ENCODE measurements at regions not wholly inside any gene's neighbourhood (a gene's known extent, or its start where the extent isn't known, plus 50 kb on each side); places are given as distances from the start of the nearest gene placed in this dataset.
A peak's percentile ranks its signal among the peaks of the same experiment; 100 is the strongest.

DNA sequence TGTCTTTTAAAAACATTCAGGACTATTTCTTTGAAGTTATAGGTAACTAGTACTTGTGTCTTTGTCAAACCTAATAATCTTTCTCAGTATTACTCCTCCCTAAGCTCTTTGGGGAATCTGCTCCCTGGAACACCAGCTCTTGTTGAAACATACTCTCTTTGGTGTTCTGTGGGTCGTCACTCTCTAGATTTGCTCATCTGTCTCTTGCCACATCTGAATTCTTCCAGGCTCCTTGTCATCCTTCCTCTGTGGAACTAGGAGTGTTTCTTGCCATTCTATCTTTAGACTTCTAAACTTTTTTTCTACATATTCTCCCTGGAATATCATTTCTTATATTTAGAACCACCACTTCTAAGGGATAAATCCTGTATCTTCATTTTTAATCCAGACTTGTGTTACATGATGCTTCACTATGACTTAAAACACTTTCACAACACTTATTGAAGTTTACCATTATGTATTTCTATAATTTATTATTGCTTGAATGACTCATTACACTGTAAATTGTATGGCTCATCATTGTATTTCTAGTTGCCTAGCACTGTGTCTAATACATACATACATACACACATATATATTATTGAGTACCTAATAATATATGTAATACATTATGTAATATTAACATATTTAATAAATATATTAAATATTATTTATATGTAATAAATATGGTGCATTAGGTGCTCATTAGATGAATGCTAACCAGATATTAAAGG lies 186.1 kb downstream of the TMA16 start:
- H3K27me3 ChIP-seq: no peaks in the 10 kb centered on the region
- no peak for DNase-seq
- no peaks in the 10 kb centered on the region for H3K4me1 ChIP-seq
- H3K27ac ChIP-seq: no peak overlapping the region
- TF ChIP-seq, protein P1, sequence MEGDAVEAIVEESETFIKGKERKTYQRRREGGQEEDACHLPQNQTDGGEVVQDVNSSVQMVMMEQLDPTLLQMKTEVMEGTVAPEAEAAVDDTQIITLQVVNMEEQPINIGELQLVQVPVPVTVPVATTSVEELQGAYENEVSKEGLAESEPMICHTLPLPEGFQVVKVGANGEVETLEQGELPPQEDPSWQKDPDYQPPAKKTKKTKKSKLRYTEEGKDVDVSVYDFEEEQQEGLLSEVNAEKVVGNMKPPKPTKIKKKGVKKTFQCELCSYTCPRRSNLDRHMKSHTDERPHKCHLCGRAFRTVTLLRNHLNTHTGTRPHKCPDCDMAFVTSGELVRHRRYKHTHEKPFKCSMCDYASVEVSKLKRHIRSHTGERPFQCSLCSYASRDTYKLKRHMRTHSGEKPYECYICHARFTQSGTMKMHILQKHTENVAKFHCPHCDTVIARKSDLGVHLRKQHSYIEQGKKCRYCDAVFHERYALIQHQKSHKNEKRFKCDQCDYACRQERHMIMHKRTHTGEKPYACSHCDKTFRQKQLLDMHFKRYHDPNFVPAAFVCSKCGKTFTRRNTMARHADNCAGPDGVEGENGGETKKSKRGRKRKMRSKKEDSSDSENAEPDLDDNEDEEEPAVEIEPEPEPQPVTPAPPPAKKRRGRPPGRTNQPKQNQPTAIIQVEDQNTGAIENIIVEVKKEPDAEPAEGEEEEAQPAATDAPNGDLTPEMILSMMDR (IDR thresholded peaks at IDR 0.05): no peak
- TF ChIP-seq POLR2A (IDR thresholded peaks at IDR 0.05): no peak
- no peak overlapping the region for H3K4me3 ChIP-seq (replicated peaks in 1 of 3)
- intact Hi-C loops (cut with DNase I): loop anchor here (10.0 kb wide), 1 partner anchor 126 kb away; no protein-coding TSS in a partner anchor
- WGBS, 2 donors: 44 to 46% methylated on average over 1 of the region's 1 CpG
- no peaks in the 10 kb centered on the region for H3K9me3 ChIP-seq
- H3K36me3 ChIP-seq: no peaks in the 10 kb centered on the region

- H3K4me1 ChIP-seq: no peaks in the 10 kb centered on the region
- no peaks in the 10 kb centered on the region for H3K9me3 ChIP-seq
- H3K4me3 ChIP-seq (replicated peaks in 1 of 3): no peak overlapping the region
- H3K36me3 ChIP-seq: no peaks in the 10 kb centered on the region
- no peak overlapping the region for H3K27ac ChIP-seq
- WGBS, 2 donors: 27 to 37% methylated on average over 2 of the region's 2 CpGs
- TF ChIP-seq POLR2A (IDR thresholded peaks at IDR 0.05): no peak
- TF ChIP-seq, protein P1 (IDR thresholded peaks at IDR 0.05): peak in 5 of 6 experiments; percentile 3 to 36 (median 19)
- H3K27me3 ChIP-seq: no peaks in the 10 kb centered on the region
- intact Hi-C loops (cut with DNase I): loop anchor here (10.0 kb wide), 1 partner anchor 127 kb away; no protein-coding TSS in a partner anchor
- DNase-seq: no peak
Observed at GRCh38 chr4:163681208-163681821, 186.8 kb downstream of the TMA16 start.

DNA sequence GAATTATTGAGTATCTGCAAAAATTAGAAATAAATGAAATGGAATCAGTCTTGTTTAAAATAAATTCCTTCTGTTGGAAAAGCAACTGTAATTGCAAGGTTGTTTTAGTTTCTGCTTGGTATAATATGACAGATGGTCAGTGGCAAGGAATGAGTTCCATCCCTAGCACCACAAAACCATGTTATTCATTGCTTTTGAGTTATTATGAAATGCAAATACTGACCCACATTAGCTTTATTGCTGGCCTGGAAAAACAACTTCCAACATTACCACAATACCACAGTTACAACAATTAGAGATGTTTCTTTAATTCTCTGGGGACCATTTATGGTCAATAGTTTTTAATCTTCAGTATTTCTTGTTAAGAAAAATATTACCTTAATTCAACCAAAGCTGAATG lies 194.4 kb downstream of the TMA16 start:
- no peaks in the 10 kb centered on the region for H3K36me3 ChIP-seq
- intact Hi-C loops (cut with DNase I): loop anchor here (10.0 kb wide), 1 partner anchor 134 kb away; no protein-coding TSS in a partner anchor
- no peaks in the 10 kb centered on the region for H3K27me3 ChIP-seq
- H3K27ac ChIP-seq: no peak overlapping the region
- H3K9me3 ChIP-seq: no peaks in the 10 kb centered on the region
- TF ChIP-seq, protein P1 (IDR thresholded peaks at IDR 0.05): no peak
- TF ChIP-seq POLR2A (IDR thresholded peaks at IDR 0.05): no peak
- DNase-seq: no peak
- no peak overlapping the region for H3K4me3 ChIP-seq (replicated peaks in 1 of 3)
- no peaks in the 10 kb centered on the region for H3K4me1 ChIP-seq

GRCh38 chr4:163693211-163693610 lies 198.7 kb downstream of the TMA16 start:
- H3K36me3 ChIP-seq: no peaks in the 10 kb centered on the region
- H3K4me1 ChIP-seq: no peaks in the 10 kb centered on the region
- no peaks in the 10 kb centered on the region for H3K27me3 ChIP-seq
- intact Hi-C loops (cut with DNase I): no loop called here
- no peak for DNase-seq
- TF ChIP-seq, protein P1 (IDR thresholded peaks at IDR 0.05): no peak
- no peak for TF ChIP-seq POLR2A (IDR thresholded peaks at IDR 0.05)
- no peaks in the 10 kb centered on the region for H3K9me3 ChIP-seq
- no peak overlapping the region for H3K4me3 ChIP-seq (replicated peaks in 1 of 3)
- no peak overlapping the region for H3K27ac ChIP-seq

DNA sequence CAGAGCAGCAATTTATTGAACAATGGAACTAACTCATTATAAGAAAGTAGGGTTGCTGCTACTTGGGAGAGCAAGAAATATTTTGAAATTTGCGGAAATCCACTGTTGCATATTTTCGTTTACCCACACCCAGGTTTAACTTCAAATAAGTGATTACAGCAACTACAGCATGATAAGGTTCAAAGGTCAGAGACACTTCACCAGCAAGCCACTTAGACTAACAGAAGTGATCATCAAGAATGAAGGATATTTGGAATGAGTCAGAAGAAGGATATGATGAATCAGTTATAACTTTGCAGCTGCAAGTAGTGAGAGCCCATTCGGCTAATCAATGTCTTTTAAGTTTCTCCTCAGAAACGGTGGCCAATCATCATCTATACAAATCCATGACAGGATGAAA lies 199.3 kb downstream of the TMA16 start:
- no peak for TF ChIP-seq POLR2A (IDR thresholded peaks at IDR 0.05)
- TF ChIP-seq, protein P1 (IDR thresholded peaks at IDR 0.05): no peak
- Histone ChIP-seq H3K4me3 (replicated peaks in 1 of 3) (no peak overlapping the region), H3K9me3 (no peaks in the 10 kb centered on the region), H3K27ac (no peak overlapping the region), H3K36me3 (no peaks in the 10 kb centered on the region), H3K4me1 (no peaks in the 10 kb centered on the region), H3K27me3 (no peaks in the 10 kb centered on the region)
- no peak for DNase-seq
- intact Hi-C loops (cut with DNase I): no loop called here
- 85 to 90% methylated on average over 4 of the region's 4 CpGs for WGBS, 2 donors
